WERI-Rb-1 (cell line): ENCODE measurements at regions not wholly inside any gene's neighbourhood (a gene's known extent, or its start where the extent isn't known, plus 50 kb on each side); places are given as distances from the start of the nearest gene placed in this dataset.

Source experiments
- DNase-seq: peaks from one replicate; pipeline ENCODE4 v3.0.0-alpha.2; 2020
- H3K27ac ChIP-seq: fragments of 250-450 bp; sonication (Bioruptor Pico); 2 replicates; pipeline ENCODE4 v1.5.1; 2020; ENCODE audit warnings: mild to moderate bottlenecking, moderate library complexity
- H3K27me3 ChIP-seq: fragments of 250-450 bp; sonication (Bioruptor Pico); 2 replicates; pipeline ENCODE4 v1.5.1; 2021; ENCODE audit warnings: mild to moderate bottlenecking, low read depth, moderate library complexity; ENCODE audit not compliant: insufficient read depth, severe bottlenecking
- H3K36me3 ChIP-seq: fragments of 250-450 bp; sonication (Bioruptor Pico); 2 replicates; pipeline ENCODE4 v1.5.1; 2020; ENCODE audit warnings: mild to moderate bottlenecking, moderate library complexity
- H3K4me3 ChIP-seq: 2 replicates; pipeline ENCODE4 v1.5.1; 2011; ENCODE audit warnings: low read depth, mild to moderate bottlenecking, control low read depth, low read length
- H3K9me3 ChIP-seq: fragments of 250-450 bp; sonication (Bioruptor Pico); 2 replicates; pipeline ENCODE4 v1.5.1; 2021; ENCODE audit warnings: mild to moderate bottlenecking, moderate library complexity; ENCODE audit not compliant: severe bottlenecking
- TF ChIP-seq, protein P1 (sequence below): IDR thresholded peaks from 2 replicates; pipeline ENCODE4 v1.5.1; 2011; ENCODE audit warnings: low read depth, mild to moderate bottlenecking, control low read depth, inconsistent platforms, low read length

DNA sequence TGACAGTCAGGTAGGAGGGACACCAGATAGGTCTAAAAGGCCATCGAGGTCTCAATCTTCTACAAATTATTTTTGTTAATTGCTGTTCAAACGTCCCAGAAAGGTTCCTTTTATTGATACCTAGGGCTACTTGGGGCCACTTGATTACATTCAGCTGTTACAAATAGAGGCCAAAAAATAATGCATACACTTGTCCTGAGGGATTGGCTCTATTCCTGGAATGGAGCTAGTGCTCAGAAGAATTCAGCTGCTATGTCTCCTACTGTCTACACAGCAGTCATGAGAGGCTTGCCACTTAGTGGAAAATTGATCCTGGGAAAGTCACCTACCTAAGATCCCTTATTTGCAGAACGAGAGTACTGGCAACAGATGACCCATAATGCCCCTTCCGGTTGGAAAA, 498.3 kb downstream of the ADGRL2 start:
- Histone ChIP-seq H3K27me3 (no peaks in the 10 kb centered on the region), H3K36me3 (no peaks in the 10 kb centered on the region), H3K4me3 (no peak overlapping the region), H3K27ac (no peak overlapping the region), H3K9me3 (no peaks in the 10 kb centered on the region)
- no peak for DNase-seq
- TF ChIP-seq, protein P1, sequence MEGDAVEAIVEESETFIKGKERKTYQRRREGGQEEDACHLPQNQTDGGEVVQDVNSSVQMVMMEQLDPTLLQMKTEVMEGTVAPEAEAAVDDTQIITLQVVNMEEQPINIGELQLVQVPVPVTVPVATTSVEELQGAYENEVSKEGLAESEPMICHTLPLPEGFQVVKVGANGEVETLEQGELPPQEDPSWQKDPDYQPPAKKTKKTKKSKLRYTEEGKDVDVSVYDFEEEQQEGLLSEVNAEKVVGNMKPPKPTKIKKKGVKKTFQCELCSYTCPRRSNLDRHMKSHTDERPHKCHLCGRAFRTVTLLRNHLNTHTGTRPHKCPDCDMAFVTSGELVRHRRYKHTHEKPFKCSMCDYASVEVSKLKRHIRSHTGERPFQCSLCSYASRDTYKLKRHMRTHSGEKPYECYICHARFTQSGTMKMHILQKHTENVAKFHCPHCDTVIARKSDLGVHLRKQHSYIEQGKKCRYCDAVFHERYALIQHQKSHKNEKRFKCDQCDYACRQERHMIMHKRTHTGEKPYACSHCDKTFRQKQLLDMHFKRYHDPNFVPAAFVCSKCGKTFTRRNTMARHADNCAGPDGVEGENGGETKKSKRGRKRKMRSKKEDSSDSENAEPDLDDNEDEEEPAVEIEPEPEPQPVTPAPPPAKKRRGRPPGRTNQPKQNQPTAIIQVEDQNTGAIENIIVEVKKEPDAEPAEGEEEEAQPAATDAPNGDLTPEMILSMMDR: no peak

DNA sequence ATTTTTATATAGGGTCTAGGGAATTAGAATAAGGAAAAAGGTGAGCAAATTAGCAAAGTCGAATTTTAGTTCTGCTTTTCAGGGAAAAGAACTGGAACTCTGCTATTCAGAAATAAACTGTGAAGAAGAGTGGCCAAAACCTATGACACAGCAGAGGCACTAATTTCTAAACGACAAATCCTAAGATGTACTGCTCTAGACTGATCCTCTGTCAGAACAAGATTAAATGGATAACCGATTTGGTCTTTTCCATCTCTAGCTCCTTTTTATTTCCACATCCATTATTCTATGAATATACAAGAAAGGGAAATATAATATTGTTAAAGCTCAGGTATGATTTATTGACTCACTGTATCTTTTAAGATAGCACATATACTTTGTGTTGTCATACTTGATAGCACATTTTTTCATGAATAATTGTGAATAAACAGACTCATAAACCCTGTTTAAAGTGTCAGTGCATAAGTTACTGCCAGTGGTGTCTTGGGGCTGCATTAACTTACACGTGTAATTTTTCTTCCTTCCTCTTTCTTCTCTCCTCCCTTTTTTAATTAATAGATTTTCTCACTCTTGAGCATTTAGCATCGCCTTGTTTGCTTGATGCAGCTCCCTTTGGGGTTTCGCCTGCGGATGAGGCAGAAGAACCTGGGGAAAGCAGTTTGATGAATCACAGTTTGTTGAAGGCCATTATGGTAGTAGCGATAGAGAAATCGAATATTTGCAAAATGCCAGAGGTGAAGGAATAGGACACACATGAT, 496.6 kb downstream of the ADGRL2 start:
- TF ChIP-seq, protein P1: no peak

DNA sequence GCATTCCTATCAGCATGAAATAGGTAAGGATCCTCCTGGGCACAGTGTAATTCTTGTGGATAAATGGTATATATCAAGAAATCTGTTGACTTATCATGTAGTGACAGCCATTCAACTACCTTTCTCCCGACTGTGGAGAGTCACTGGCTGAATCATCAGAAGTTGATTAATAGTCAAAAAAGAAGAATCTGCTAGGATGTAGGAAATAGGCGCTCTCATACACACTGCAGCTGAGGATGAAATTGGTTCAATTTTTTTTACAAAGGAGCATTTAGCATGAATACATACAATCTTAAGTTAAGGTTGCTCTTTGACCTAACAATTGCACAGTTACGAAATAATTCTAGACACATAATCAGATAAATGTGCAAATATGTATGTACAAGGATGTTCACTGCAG, 486.8 kb downstream of the ADGRL2 start:
- Histone ChIP-seq H3K4me3 (no peak overlapping the region), H3K36me3 (no peaks in the 10 kb centered on the region), H3K9me3 (no peaks in the 10 kb centered on the region), H3K27me3 (no peaks in the 10 kb centered on the region), H3K27ac (no peak overlapping the region)
- TF ChIP-seq, protein P1: no peak
- DNase-seq: no peak

More for the DNA sequence above, 496.6 kb downstream of the ADGRL2 start:
- Histone ChIP-seq H3K4me3 (no peak overlapping the region), H3K27me3 (no peaks in the 10 kb centered on the region), H3K36me3 (no peaks in the 10 kb centered on the region), H3K9me3 (no peaks in the 10 kb centered on the region), H3K27ac (no peak overlapping the region)
- DNase-seq: no peak

DNA sequence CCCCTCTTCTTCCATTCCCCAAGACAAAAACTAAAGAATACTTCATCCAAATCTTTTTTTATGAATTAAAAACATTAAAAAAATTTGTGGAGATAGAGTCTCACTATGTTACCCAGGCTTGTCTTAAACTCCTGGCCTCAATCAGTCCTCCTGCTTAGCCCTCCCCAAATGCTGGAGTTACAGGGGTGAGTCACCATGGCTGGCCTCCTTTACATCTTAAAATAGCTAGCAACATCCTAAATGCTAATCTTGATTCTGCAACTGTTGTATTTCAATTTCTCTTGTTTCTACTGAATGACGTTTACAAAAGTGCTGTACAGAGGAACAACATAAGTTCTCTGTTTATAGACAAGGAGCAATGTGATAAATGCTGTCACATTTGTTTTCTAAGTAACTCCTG, 483.5 kb downstream of the ADGRL2 start:
- no peak overlapping the region for H3K27ac ChIP-seq
- no peak overlapping the region for H3K4me3 ChIP-seq
- no peaks in the 10 kb centered on the region for H3K36me3 ChIP-seq
- TF ChIP-seq, protein P1: no peak
- no peaks in the 10 kb centered on the region for H3K9me3 ChIP-seq
- no peaks in the 10 kb centered on the region for H3K27me3 ChIP-seq
- no peak for DNase-seq

DNA sequence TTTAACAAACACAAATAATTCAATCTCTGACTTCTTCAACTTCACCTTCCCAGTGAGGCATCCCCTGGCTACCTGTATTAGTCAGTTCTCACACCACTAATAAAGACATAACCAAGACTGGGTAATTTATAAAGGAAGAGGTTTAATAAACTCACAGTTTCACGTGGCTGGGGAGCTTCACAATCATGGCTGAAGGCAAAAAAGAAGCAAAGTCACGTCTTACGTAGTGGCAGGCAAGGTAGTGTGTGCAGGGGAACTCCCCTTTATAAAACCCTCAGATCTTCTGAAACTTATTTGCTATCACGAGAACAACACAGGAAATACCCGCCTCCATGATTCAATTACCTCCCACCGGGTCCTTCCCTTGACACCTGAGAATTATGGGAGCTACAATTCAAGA, 478.5 kb downstream of the ADGRL2 start:
- TF ChIP-seq, protein P1: no peak
- H3K4me3 ChIP-seq: no peak overlapping the region
- no peaks in the 10 kb centered on the region for H3K36me3 ChIP-seq

DNA sequence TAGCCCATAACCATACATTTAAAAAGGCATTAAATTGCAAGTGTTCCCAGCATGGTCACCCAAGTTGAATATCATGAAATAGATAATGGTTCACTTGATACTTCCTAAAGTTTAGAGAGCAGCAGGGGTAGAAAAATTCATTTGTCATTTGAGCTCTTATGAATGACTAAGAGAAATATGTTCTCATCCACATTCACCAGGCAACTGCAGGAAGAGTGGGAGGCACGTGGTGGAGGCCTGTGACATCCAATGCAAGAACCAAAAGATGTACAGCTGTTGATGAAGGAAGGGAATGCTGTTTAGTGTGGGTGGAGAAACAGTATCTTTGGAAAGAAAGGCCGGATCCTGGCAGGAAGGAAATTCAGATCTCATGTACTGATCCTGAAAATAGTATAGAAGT, 473.1 kb downstream of the ADGRL2 start:
- H3K27me3 ChIP-seq: no peaks in the 10 kb centered on the region
- TF ChIP-seq, protein P1: no peak
- H3K4me3 ChIP-seq: no peak overlapping the region
- DNase-seq: no peak
- H3K9me3 ChIP-seq: no peaks in the 10 kb centered on the region
- H3K27ac ChIP-seq: no peak overlapping the region
- no peaks in the 10 kb centered on the region for H3K36me3 ChIP-seq

More for the DNA sequence above, 478.5 kb downstream of the ADGRL2 start:
- H3K27me3 ChIP-seq: no peaks in the 10 kb centered on the region
- H3K9me3 ChIP-seq: no peaks in the 10 kb centered on the region
- no peak overlapping the region for H3K27ac ChIP-seq
- DNase-seq: no peak
